H1 (cell line): ENCODE measurements at regions not wholly inside any gene's neighbourhood (a gene's known extent, or its start where the extent isn't known, plus 50 kb on each side); places are given as distances from the start of the nearest gene placed in this dataset.

Source experiments
- E2F6 ChIP-seq: IDR thresholded peaks from 2 replicates; pipeline ENCODE4 v1.6.1; 2012; ENCODE audit warnings: inconsistent platforms
- HDAC2 ChIP-seq, 2 experiments: fragments of 300-600 bp in 1 of 2; sonication (generic) in 1 of 2; IDR thresholded peaks; 2 replicates each; pipeline ENCODE4 v1.6.1; 2011 to 2012; ENCODE audit warnings: low read depth in 2 of 2, low read length in 2 of 2, mild to moderate bottlenecking in 2 of 2, moderate library complexity in 2 of 2, borderline replicate concordance in 1 of 2, inconsistent platforms in 1 of 2
- KDM5A ChIP-seq: fragments of 200-600 bp; IDR thresholded peaks from 2 replicates; pipeline ENCODE4 v1.7.1; 2012; ENCODE audit warnings: mild to moderate bottlenecking, low read length, inconsistent platforms, mixed read lengths
- NRF1 ChIP-seq: IDR thresholded peaks from 2 replicates; pipeline ENCODE4 v1.6.1; 2011; ENCODE audit warnings: mild to moderate bottlenecking, low read depth, low read length, improper control_type of control experiment
- RAD21 ChIP-seq, 2 experiments: IDR thresholded peaks in 1 of 2; conservative IDR thresholded peaks in 1 of 2; 2 replicates each; pipeline ENCODE4 v1.6.1; 2011; ENCODE audit warnings: low read depth in 2 of 2, low read length in 2 of 2, improper control_type of control experiment in 1 of 2, inconsistent platforms in 1 of 2, mild to moderate bottlenecking in 1 of 2, moderate library complexity in 1 of 2
- SRF ChIP-seq: IDR thresholded peaks from 2 replicates; pipeline ENCODE4 v1.6.1; 2011; ENCODE audit warnings: mild to moderate bottlenecking, low read depth, low read length, moderate library complexity

- TF ChIP-seq HDAC2 (IDR thresholded peaks at IDR 0.05; ENCODE audit: borderline replicate concordance in 1 of 2, low read depth in 2 of 2, low read length in 2 of 2) (no peak), E2F6 (no peak), RAD21 (IDR thresholded peaks at IDR 0.05 in 1 of 2, conservative IDR thresholded peaks at IDR 0.05 in 1 of 2; ENCODE audit: low read depth in 2 of 2, low read length in 2 of 2) (no peak), KDM5A (no peak), SRF (no peak), NRF1 (no peak)
These were observed 599.2 kb downstream of the SOX6 start (continued) for GRCh38 chr11:15757048-15757698.
